Kidney (tissue), 13 donors: ENCODE measurements at regions not wholly inside any gene's neighbourhood (a gene's known extent, or its start where the extent isn't known, plus 50 kb on each side); places are given as distances from the start of the nearest gene placed in this dataset.
A peak's percentile ranks its signal among the peaks of the same experiment; 100 is the strongest.

Source experiments
- DNase-seq, 5 donors: peaks; one replicate each; pipeline ENCODE4 v3.0.0-alpha.2; 2013 to 2020
- FAIRE-seq: peaks from 2 replicates; lab custom pipeline; 2012; peaks lifted over from hg19 to GRCh38; lab: Jason Lieb, UNC
- H3K27ac ChIP-seq, 2 donors: one replicate each; pipeline ENCODE4 v1.7.0; 2013; ENCODE audit warnings: low read depth in 2 of 2, low read length in 2 of 2, inconsistent platforms in 1 of 2
- H3K27me3 ChIP-seq: one replicate; pipeline ENCODE4 v1.7.1; 2013; ENCODE audit warnings: low read length, inconsistent platforms; ENCODE audit not compliant: control insufficient read depth, insufficient read depth
- H3K36me3 ChIP-seq, 3 donors: one replicate each; pipeline versions ENCODE4 v1.7.0 to v1.7.1; 2013; ENCODE audit warnings: low read length in 3 of 3, control low read depth in 1 of 3, inconsistent platforms in 1 of 3; ENCODE audit not compliant: insufficient read depth in 3 of 3, control insufficient read depth in 2 of 3
- H3K4me1 ChIP-seq, 3 donors: one replicate each; pipeline versions ENCODE4 v1.7.0 to v1.7.1; 2013; ENCODE audit warnings: low read length in 3 of 3, inconsistent platforms in 1 of 3, low read depth in 1 of 3; ENCODE audit not compliant: control insufficient read depth in 2 of 3, insufficient read depth in 2 of 3
- H3K4me3 ChIP-seq, 3 donors: one replicate each; pipeline versions ENCODE4 v1.7.0 to v1.8.1; 2013; ENCODE audit warnings: low read length in 3 of 3, control low read depth in 1 of 3, inconsistent platforms in 1 of 3
- H3K9ac ChIP-seq, 3 donors: one replicate each; pipeline versions ENCODE4 v1.7.0 to v1.7.1; 2013; ENCODE audit warnings: low read length in 3 of 3, control low read depth in 1 of 3, inconsistent platforms in 1 of 3
- H3K9me3 ChIP-seq, 3 donors: one replicate each; pipeline versions ENCODE4 v1.7.0 to v1.7.1; 2013; ENCODE audit warnings: low read length in 3 of 3, control low read depth in 1 of 3, inconsistent platforms in 1 of 3; ENCODE audit not compliant: control insufficient read depth in 2 of 3, insufficient read depth in 1 of 3
- CTCF ChIP-seq: IDR thresholded peaks from 3 replicates; pipeline ENCODE4 v1.5.1; 2012; ENCODE audit warnings: mild to moderate bottlenecking, moderate library complexity, borderline replicate concordance; ENCODE audit not compliant: insufficient read depth; ENCODE audit errors: extremely low read depth
- intact Hi-C: fragments of 100-400 bp; cut with DNase I; formaldehyde crosslinking; loops from one replicate; pipeline ENCODE4 v1.11.1; 2022
- donor health status: control.
- donor health status: control.
- donor health status: control.
- donor health status: control.
- donor health status: control.
- donor health status: DM: yes; HTN: yes; CAD: no.
- donor health status: Normal renal cell carcinoma (clear cell type).

GRCh38 chr4:109378511-109378910 is 55.1 kb upstream of the SEC24B start:
- DNase-seq (no peak), FAIRE-seq (no peak)
- intact Hi-C loops = no loop called here
- H3K4me1 ChIP-seq = no peaks in the 10 kb centered on the region
- no peaks in the 10 kb centered on the region for H3K36me3 ChIP-seq
- H3K9me3 ChIP-seq = no peaks in the 10 kb centered on the region
- no peak overlapping the region for H3K4me3 ChIP-seq
- H3K27ac ChIP-seq = no peak overlapping the region
- TF ChIP-seq CTCF = no peak
- no peak overlapping the region for H3K9ac ChIP-seq
- H3K27me3 ChIP-seq = no peaks in the 10 kb centered on the region

DNA sequence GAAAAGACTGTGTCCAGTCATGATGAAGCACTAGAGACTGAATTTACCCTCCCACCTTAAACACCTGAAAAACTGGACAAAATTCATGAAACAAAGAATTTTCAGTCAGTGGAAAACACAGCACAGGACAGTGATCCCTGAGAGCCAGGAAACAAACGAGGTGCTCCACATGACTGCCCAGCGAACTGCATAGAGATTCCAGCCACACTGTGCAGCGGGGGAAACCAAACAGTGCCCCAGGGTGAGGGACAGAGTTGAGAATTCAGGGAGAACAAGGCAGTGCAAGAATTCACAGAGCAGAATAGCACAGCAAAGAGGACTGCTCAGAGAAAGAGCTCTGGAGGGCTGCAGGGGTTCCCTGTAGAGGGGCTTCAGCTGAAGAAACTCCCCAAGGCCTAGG is 55.5 kb upstream of the SEC24B start:
- no peaks in the 10 kb centered on the region for H3K4me1 ChIP-seq
- intact Hi-C loops = no loop called here
- FAIRE-seq (no peak), DNase-seq (peak in 3 of 5 donors; percentile 48 to 73 (median 61))
- H3K36me3 ChIP-seq = no peaks in the 10 kb centered on the region
- no peak for TF ChIP-seq CTCF
- no peaks in the 10 kb centered on the region for H3K27me3 ChIP-seq
- H3K27ac ChIP-seq = no peak overlapping the region
- H3K4me3 ChIP-seq = no peak overlapping the region
- no peak overlapping the region for H3K9ac ChIP-seq
- no peaks in the 10 kb centered on the region for H3K9me3 ChIP-seq

- TF ChIP-seq CTCF = no peak
- no peak for DNase-seq
- Histone ChIP-seq H3K9me3 (no peaks in the 10 kb centered on the region), H3K27ac (no peak overlapping the region), H3K4me1 (no peaks in the 10 kb centered on the region), H3K27me3 (no peaks in the 10 kb centered on the region), H3K9ac (no peak overlapping the region), H3K36me3 (no peaks in the 10 kb centered on the region), H3K4me3 (no peak overlapping the region)
- intact Hi-C loops = no loop called here
- FAIRE-seq = no peak
These were observed 57.7 kb upstream of the SEC24B start for GRCh38 chr4:109375778-109376414.

DNA sequence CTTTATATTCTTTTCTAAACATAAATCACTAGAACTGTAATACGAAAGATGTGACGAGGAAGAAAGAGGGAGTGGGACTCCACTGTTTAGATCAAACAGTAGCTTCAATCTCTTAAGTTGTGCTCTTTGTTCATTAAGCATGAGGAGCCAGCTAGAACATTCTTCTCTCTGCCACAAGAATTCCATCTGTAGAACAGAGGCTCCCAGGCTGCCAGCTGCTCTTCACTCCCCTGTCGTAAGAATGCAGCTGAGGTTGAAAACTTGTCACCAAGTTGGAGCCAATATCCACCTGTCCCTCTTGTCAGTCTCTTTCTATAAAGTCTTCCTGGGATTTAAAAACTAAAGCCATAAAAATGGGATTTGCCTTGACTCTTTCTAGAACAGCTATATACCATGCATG is 65.0 kb upstream of the SEC24B start:
- no peaks in the 10 kb centered on the region for H3K27me3 ChIP-seq
- H3K4me1 ChIP-seq = no peaks in the 10 kb centered on the region
- intact Hi-C loops = no loop called here
- DNase-seq (no peak), FAIRE-seq (no peak)
- no peak overlapping the region for H3K4me3 ChIP-seq
- H3K36me3 ChIP-seq = no peaks in the 10 kb centered on the region
- no peaks in the 10 kb centered on the region for H3K9me3 ChIP-seq
- H3K9ac ChIP-seq = no peak overlapping the region
- H3K27ac ChIP-seq = no peak overlapping the region
- no peak for TF ChIP-seq CTCF
